ENCODE measurements at regions not wholly inside any gene's neighbourhood (a gene's known extent, or its start where the extent isn't known, plus 50 kb on each side); places are given as distances from the start of the nearest gene placed in this dataset.

DNA sequence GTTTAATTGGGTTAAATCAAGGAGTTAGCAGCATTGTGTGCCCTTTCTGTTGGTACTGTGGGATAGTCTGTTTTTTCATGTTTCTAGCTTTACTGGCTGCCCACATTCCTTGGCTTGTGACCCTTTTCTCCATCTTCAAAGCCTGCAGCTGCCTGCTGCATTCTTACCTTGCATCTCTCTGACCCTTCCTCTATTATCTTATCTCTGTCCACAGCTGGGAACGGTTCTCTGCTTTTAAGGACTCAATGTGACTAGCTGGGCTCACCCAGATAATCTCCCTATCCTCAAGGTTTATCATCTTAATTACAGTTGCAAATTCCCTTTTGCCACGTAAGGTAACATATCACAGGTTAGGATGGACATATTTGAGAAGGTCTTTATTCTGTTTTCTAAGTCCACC, 199.7 kb downstream of the KCNS3 start:
- no peak overlapping the region for H3K4me3 Mint-ChIP-seq
- CTCF ChIA-PET: no interaction called here
- H3K4me1 Mint-ChIP-seq: peaks cover 5% of the 10 kb centered on the region
- no peak overlapping the region for H3K27ac Mint-ChIP-seq
- no peaks in the 10 kb centered on the region for H3K36me3 Mint-ChIP-seq
- H3K27me3 Mint-ChIP-seq: no peaks in the 10 kb centered on the region
- peaks cover 2% of the 10 kb centered on the region for H3K9me3 Mint-ChIP-seq
- DNase-seq: no peak

DNA sequence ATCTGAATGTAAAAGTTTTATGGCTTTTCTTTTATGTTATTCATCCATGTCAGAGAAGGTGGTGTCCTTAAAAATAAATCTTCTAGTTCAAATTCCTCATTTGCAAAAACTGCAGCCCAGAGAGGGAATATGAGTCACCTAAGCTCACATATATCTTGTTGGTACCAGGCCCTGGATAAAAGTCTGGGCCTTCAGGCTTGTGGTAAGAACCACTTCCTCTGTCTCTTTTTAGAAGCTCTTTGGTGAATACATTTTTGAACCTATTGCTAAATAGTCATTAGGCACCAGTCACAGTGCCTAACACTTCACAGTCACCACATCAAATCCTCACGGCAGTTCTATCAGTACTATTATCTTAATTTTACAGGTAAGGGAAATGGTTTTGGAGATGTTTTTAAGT, 199.2 kb downstream of the KCNS3 start:
- no peaks in the 10 kb centered on the region for H3K27me3 Mint-ChIP-seq
- H3K4me3 Mint-ChIP-seq: no peak overlapping the region
- CTCF ChIA-PET: no interaction called here
- no peaks in the 10 kb centered on the region for H3K36me3 Mint-ChIP-seq
- DNase-seq: no peak
- H3K4me1 Mint-ChIP-seq: peaks cover 5% of the 10 kb centered on the region
- no peak overlapping the region for H3K27ac Mint-ChIP-seq
- H3K9me3 Mint-ChIP-seq: peaks cover 2% of the 10 kb centered on the region

DNA sequence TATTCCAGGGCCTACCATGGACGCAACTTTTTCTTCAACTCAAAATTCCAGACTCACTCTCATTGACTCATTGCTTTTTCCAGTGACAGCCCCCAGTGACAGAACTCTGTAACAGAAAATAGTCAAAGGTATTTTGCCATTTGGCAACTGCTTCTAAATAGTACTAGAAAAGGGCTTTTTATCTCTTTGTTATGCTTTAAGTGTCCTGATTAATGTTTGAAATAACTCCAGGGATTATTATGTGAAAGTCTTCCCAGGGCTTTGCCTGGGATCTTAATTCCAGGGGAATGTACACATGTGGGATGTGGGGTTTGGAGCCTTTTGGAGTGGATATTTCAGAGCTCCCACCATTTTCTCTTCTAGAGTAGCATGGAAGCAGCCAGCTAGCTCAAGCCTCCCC, 198.8 kb downstream of the KCNS3 start:
- Mint-ChIP-seq H3K9me3 (peaks cover 2% of the 10 kb centered on the region), H3K36me3 (no peaks in the 10 kb centered on the region), H3K4me3 (no peak overlapping the region), H3K27ac (no peak overlapping the region), H3K4me1 (peaks cover 5% of the 10 kb centered on the region), H3K27me3 (no peaks in the 10 kb centered on the region)
- CTCF ChIA-PET: no interaction called here
- DNase-seq: no peak

DNA sequence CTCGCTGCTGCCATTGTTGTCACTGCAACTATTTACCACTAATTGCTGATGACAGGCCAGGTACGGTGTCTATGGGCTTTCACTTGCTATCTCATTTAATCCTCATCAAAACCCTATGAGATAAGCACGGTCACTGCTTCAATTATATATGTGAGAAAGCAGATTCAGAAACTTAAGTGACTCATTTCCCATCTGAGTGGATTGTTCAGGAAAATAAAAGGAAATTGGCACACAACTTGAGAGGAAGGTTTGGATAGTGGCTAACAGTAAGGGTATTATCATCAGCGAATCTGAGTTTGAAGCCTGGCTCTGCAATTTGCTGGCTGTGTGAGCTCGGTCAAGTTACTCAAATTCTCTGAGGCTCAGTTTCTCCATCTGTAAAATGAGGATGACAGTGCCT, 196.0 kb downstream of the KCNS3 start:
- H3K27me3 Mint-ChIP-seq: peaks cover 4% of the 10 kb centered on the region
- H3K27ac Mint-ChIP-seq: no peak overlapping the region
- DNase-seq: no peak
- H3K4me1 Mint-ChIP-seq: peaks cover 5% of the 10 kb centered on the region
- H3K9me3 Mint-ChIP-seq: no peaks in the 10 kb centered on the region
- CTCF ChIA-PET: no interaction called here
- H3K36me3 Mint-ChIP-seq: no peaks in the 10 kb centered on the region
- no peak overlapping the region for H3K4me3 Mint-ChIP-seq

DNA sequence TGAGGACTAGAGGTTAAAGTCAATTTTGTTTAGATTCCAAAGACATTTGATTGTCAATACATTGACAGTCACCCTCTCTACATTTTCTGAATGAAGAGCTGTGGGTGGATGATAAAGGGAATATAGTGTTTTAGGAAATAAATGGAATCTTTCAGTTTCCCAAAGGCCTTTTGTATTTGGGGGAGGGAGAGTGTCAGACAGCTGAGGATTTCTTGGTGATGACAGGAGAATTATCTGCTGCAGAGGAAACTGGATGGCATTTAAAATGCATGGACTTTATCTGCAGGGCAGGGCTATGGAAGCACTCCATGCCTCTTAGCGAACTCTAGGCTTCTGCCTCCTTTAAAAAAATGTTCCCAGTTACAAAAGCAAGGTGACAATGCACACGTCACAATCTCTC, 195.1 kb downstream of the KCNS3 start:
- no peak for DNase-seq
- Mint-ChIP-seq H3K9me3 (no peaks in the 10 kb centered on the region), H3K27ac (no peak overlapping the region), H3K27me3 (peaks cover 4% of the 10 kb centered on the region), H3K36me3 (no peaks in the 10 kb centered on the region), H3K4me1 (peaks cover 5% of the 10 kb centered on the region), H3K4me3 (no peak overlapping the region)
- CTCF ChIA-PET: no interaction called here

- H3K9me3 Mint-ChIP-seq: no peaks in the 10 kb centered on the region
- peaks cover 4% of the 10 kb centered on the region for H3K27me3 Mint-ChIP-seq
- no peak overlapping the region for H3K4me3 Mint-ChIP-seq
- DNase-seq: no peak
- no peaks in the 10 kb centered on the region for H3K36me3 Mint-ChIP-seq
- CTCF ChIA-PET: no interaction called here
- no peak overlapping the region for H3K27ac Mint-ChIP-seq
- H3K4me1 Mint-ChIP-seq: no peaks in the 10 kb centered on the region
These were observed 189.3 kb downstream of the KCNS3 start for GRCh38 chr2:18067588-18068384.

GRCh38 chr2:18066894-18067293, 188.4 kb downstream of the KCNS3 start:
- no peaks in the 10 kb centered on the region for H3K36me3 Mint-ChIP-seq
- H3K27ac Mint-ChIP-seq: no peak overlapping the region
- no peaks in the 10 kb centered on the region for H3K4me1 Mint-ChIP-seq
- no peak overlapping the region for H3K4me3 Mint-ChIP-seq
- CTCF ChIA-PET: no interaction called here
- H3K27me3 Mint-ChIP-seq: peaks cover 4% of the 10 kb centered on the region
- H3K9me3 Mint-ChIP-seq: no peaks in the 10 kb centered on the region
- DNase-seq: no peak

DNA sequence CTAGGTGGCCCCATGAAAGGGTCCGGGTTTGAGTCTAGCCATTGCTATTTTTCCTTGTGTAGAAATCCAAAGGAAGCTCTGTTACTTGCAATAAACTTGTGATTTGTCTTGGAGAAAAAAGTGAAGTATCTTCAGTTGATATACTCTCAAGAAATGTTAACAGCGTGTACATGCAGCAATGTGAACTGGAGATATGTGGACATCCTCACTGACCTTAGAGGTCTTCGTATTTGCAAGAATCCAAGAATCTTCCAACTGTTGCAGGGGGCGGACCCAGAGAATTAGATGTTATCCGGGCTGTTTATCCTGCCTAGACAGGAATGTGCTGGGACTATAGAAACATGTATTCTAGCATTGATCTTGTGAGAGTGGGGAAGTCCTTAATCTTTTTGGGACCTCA, 187.6 kb downstream of the KCNS3 start:
- no peak overlapping the region for H3K27ac Mint-ChIP-seq
- DNase-seq: no peak
- CTCF ChIA-PET: interaction anchor here (0.6 kb wide), 1 partner anchor 330 kb away, joined by 3 read pairs; no protein-coding TSS in a partner anchor
- H3K4me1 Mint-ChIP-seq: no peaks in the 10 kb centered on the region
- no peaks in the 10 kb centered on the region for H3K36me3 Mint-ChIP-seq
- H3K27me3 Mint-ChIP-seq: peaks cover 4% of the 10 kb centered on the region
- H3K9me3 Mint-ChIP-seq: no peaks in the 10 kb centered on the region
- no peak overlapping the region for H3K4me3 Mint-ChIP-seq

- H3K9me3 Mint-ChIP-seq: no peaks in the 10 kb centered on the region
- CTCF ChIA-PET: no interaction called here
- H3K27ac Mint-ChIP-seq: no peak overlapping the region
- no peaks in the 10 kb centered on the region for H3K36me3 Mint-ChIP-seq
- no peak for DNase-seq
- H3K27me3 Mint-ChIP-seq: no peaks in the 10 kb centered on the region
- no peak overlapping the region for H3K4me3 Mint-ChIP-seq
- H3K4me1 Mint-ChIP-seq: no peaks in the 10 kb centered on the region
These were observed 186.8 kb downstream of the KCNS3 start for GRCh38 chr2:18065249-18065648.

DNA sequence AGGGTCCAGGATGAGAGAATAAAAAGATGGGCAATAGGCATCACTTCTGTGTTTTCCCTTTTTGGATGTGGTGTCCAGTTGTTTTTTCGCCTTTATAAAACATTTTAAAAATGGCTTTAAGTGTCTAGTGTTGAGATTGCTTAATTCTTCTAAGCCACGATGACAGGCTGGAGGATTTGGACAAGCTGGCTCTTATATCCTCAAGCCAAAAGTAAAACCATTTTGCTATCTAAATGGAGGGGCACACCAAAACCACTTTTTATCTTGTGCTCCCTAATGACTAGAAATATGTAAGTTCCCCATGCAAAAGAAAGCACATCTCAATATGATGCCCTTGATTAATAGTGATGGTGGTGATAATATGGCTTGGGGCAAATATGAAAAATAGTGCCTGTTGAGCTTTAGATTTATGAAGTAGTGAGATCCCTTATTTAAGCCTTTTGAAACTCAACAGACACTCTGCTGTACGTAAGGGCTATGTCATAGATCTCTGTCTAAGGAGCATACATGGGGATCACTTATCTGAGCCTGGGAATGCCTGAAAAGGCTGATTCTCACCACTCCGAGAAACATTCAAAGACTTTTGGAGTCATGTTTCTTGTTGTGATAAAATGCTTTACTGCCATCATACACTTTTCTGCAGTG, 185.5 kb downstream of the KCNS3 start:
- CTCF ChIA-PET: interaction anchor here (1.0 kb wide), 1 partner anchor 189 kb away, joined by 3 read pairs; no protein-coding TSS in a partner anchor
- Mint-ChIP-seq H3K9me3 (no peaks in the 10 kb centered on the region), H3K27me3 (no peaks in the 10 kb centered on the region), H3K4me3 (no peak overlapping the region), H3K36me3 (no peaks in the 10 kb centered on the region), H3K27ac (no peak overlapping the region), H3K4me1 (no peaks in the 10 kb centered on the region)
- no peak for DNase-seq

GRCh38 chr2:18062892-18063291, 184.4 kb downstream of the KCNS3 start:
- CTCF ChIA-PET: no interaction called here

DNA sequence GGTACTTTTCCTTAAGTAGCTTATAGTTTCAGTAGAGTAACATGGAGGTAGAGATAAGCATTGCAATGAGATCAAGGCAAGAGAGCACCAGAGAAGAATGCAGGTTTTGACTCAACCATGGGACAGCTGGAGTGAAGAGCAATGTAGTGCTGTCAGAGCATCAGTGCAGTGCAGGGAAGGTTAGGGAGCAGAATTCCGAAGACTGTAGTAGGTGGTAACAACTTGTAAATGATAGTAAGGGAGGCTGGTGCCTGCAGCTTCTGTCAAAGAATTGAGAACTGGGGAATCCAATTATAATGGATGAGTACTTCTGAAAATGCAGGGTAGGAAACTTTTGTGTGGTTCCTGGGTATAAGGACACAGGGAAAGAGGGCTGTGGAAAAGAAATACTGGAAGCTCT, 183.2 kb downstream of the KCNS3 start:
- Mint-ChIP-seq H3K9me3 (no peaks in the 10 kb centered on the region), H3K4me3 (no peak overlapping the region), H3K27me3 (no peaks in the 10 kb centered on the region), H3K4me1 (no peaks in the 10 kb centered on the region), H3K36me3 (no peaks in the 10 kb centered on the region), H3K27ac (no peak overlapping the region)
- no peak for DNase-seq
- CTCF ChIA-PET: interaction anchor here (0.7 kb wide), 1 partner anchor 1642 kb away, joined by 3 read pairs; no protein-coding TSS in a partner anchor

More at GRCh38 chr2:18062892-18063291, 184.4 kb downstream of the KCNS3 start:
- Mint-ChIP-seq H3K4me1 (no peaks in the 10 kb centered on the region), H3K36me3 (no peaks in the 10 kb centered on the region), H3K27me3 (no peaks in the 10 kb centered on the region), H3K4me3 (no peak overlapping the region), H3K9me3 (no peaks in the 10 kb centered on the region), H3K27ac (no peak overlapping the region)
- no peak for DNase-seq

- H3K4me3 Mint-ChIP-seq: no peak overlapping the region
- H3K4me1 Mint-ChIP-seq: no peaks in the 10 kb centered on the region
- no peaks in the 10 kb centered on the region for H3K9me3 Mint-ChIP-seq
- H3K27ac Mint-ChIP-seq: no peak overlapping the region
- H3K27me3 Mint-ChIP-seq: no peaks in the 10 kb centered on the region
- no peaks in the 10 kb centered on the region for H3K36me3 Mint-ChIP-seq
- no peak for DNase-seq
- CTCF ChIA-PET: no interaction called here
These were observed 179.2 kb downstream of the KCNS3 start for GRCh38 chr2:18057657-18058056.

- CTCF ChIA-PET: no interaction called here
- no peak for DNase-seq
- Mint-ChIP-seq H3K27ac (no peak overlapping the region), H3K4me1 (no peaks in the 10 kb centered on the region), H3K4me3 (no peak overlapping the region), H3K36me3 (no peaks in the 10 kb centered on the region), H3K27me3 (no peaks in the 10 kb centered on the region), H3K9me3 (no peaks in the 10 kb centered on the region)
These were observed 176.8 kb downstream of the KCNS3 start for GRCh38 chr2:18055290-18055689.

DNA sequence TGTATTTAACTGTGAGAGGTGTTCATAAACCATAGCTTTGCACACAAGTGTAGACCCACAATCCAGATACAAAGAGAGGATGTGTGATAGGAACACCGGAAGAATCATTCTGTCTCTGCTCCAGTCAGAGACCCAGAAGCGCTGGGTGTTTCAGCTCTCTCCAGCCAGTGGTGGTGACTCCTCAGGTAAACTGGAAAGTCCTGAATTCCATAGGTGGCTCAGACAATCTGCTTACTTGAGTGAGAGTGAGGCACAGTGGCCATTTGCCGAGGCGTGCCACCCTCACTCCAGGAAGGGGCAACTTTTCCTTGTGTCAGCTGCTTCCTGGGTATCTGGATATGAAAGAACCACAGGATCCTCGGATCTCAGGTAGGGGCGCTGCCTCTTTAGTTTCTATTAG, 171.5 kb downstream of the KCNS3 start:
- DNase-seq: no peak
- Mint-ChIP-seq H3K4me1 (no peaks in the 10 kb centered on the region), H3K27ac (no peak overlapping the region), H3K36me3 (no peaks in the 10 kb centered on the region), H3K9me3 (no peaks in the 10 kb centered on the region), H3K27me3 (no peaks in the 10 kb centered on the region), H3K4me3 (no peak overlapping the region)
- CTCF ChIA-PET: no interaction called here
